ENCODE measurements at regions not wholly inside any gene's neighbourhood (a gene's known extent, or its start where the extent isn't known, plus 50 kb on each side); places are given as distances from the start of the nearest gene placed in this dataset.

GRCh38 chr12:58299371-58299770, 358.0 kb downstream of the ATP23 start:
- no peak for TF ChIP-seq CTCF (IDR thresholded peaks at IDR 0.05; ENCODE audit: low read depth, low read length)
- Histone ChIP-seq H3K27ac (ENCODE audit: low read depth, low read length) (no peak overlapping the region), H3K27me3 (ENCODE audit: control insufficient read depth, insufficient read depth, low read length) (no peaks in the 10 kb centered on the region), H3K9me3 (ENCODE audit: control insufficient read depth, insufficient read depth, low read length) (no peaks in the 10 kb centered on the region), H3K4me3 (ENCODE audit: low read depth, low read length) (no peak overlapping the region)
- ChIA-PET POLR2A (no interaction called here), CTCF (interaction anchor here (1.2 kb wide), 1 partner anchor 28 kb away, joined by 4 read pairs; no protein-coding TSS in a partner anchor)
- DNase-seq (ENCODE audit: low read depth, low spot score) = no peak

GRCh38 chr12:58301038-58301729, 359.8 kb downstream of the ATP23 start:
- H3K9me3 ChIP-seq (ENCODE audit: control insufficient read depth, insufficient read depth, low read length) = no peaks in the 10 kb centered on the region
- no peak for TF ChIP-seq CTCF (IDR thresholded peaks at IDR 0.05; ENCODE audit: low read depth, low read length)
- H3K27me3 ChIP-seq (ENCODE audit: control insufficient read depth, insufficient read depth, low read length) = no peaks in the 10 kb centered on the region
- ChIA-PET POLR2A (no interaction called here), CTCF (no interaction called here)
- H3K4me3 ChIP-seq (ENCODE audit: low read depth, low read length) = no peak overlapping the region
- no peak overlapping the region for H3K27ac ChIP-seq (ENCODE audit: low read depth, low read length)
- no peak for DNase-seq (ENCODE audit: low read depth, low spot score)

GRCh38 chr12:58301730-58302122, 360.4 kb downstream of the ATP23 start:
- ChIA-PET CTCF (no interaction called here), POLR2A (no interaction called here)
- H3K27me3 ChIP-seq (ENCODE audit: control insufficient read depth, insufficient read depth, low read length) = no peaks in the 10 kb centered on the region
- DNase-seq (ENCODE audit: low read depth, low spot score) = no peak
- H3K27ac ChIP-seq (ENCODE audit: low read depth, low read length) = no peak overlapping the region
- H3K4me3 ChIP-seq (ENCODE audit: low read depth, low read length) = no peak overlapping the region
- no peak for TF ChIP-seq CTCF (IDR thresholded peaks at IDR 0.05; ENCODE audit: low read depth, low read length)
- no peaks in the 10 kb centered on the region; the same call in 1 of the 2 replicates for H3K9me3 ChIP-seq (ENCODE audit: control insufficient read depth, insufficient read depth, low read length)

GRCh38 chr12:58302487-58303011, 361.2 kb downstream of the ATP23 start:
- CTCF ChIA-PET = no interaction called here
- Histone ChIP-seq H3K9me3 (ENCODE audit: control insufficient read depth, insufficient read depth, low read length) (peaks cover 4% of the 10 kb centered on the region; the same call in 1 of the 2 replicates), H3K4me3 (ENCODE audit: low read depth, low read length) (no peak overlapping the region), H3K27me3 (ENCODE audit: control insufficient read depth, insufficient read depth, low read length) (no peaks in the 10 kb centered on the region), H3K27ac (ENCODE audit: low read depth, low read length) (no peak overlapping the region)
- no peak for TF ChIP-seq CTCF (IDR thresholded peaks at IDR 0.05; ENCODE audit: low read depth, low read length)
- no peak for DNase-seq (ENCODE audit: low read depth, low spot score)
- POLR2A ChIA-PET = no interaction called here

GRCh38 chr12:58306266-58307000, 365.1 kb downstream of the ATP23 start:
- Histone ChIP-seq H3K4me3 (ENCODE audit: low read depth, low read length) (no peak overlapping the region), H3K27me3 (ENCODE audit: control insufficient read depth, insufficient read depth, low read length) (no peaks in the 10 kb centered on the region), H3K9me3 (ENCODE audit: control insufficient read depth, insufficient read depth, low read length) (peaks cover 4% of the 10 kb centered on the region; the same call in 1 of the 2 replicates), H3K27ac (ENCODE audit: low read depth, low read length) (no peak overlapping the region)
- TF ChIP-seq CTCF (IDR thresholded peaks at IDR 0.05; ENCODE audit: low read depth, low read length) = no peak
- ChIA-PET CTCF (interaction anchor here (0.6 kb wide), 1 partner anchor 808 kb away, joined by 3 read pairs; no protein-coding TSS in a partner anchor), POLR2A (no interaction called here)
- no peak for DNase-seq (ENCODE audit: low read depth, low spot score)
